ENCODE measurements at regions not wholly inside any gene's neighbourhood (a gene's known extent, or its start where the extent isn't known, plus 50 kb on each side); places are given as distances from the start of the nearest gene placed in this dataset.

DNA sequence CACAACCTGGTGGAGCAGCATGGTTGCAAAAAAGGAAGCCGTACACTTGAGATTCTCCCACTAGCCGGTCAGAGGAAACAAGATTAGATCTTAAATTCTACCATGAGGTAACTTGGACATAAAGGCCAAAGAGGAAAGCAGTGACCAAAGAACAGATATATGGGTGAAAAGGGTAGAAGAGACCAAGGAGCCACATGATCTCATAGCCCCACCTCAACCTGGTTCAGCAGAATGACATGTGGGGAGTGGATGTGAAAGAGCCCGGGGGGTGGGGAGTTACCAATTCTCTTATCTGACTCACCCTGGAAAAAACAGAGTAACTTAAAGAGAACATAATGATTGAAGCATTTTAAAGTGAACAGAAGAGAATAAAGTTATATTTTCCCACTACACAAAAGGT lies 683.0 kb downstream of the DSC3 start:
- Histone ChIP-seq H3K4me3 (no peak overlapping the region), H3K27me3 (no peaks in the 10 kb centered on the region), H3K4me2 (no peak overlapping the region), H3F3A (ENCODE audit: low read depth) (no peaks in the 10 kb centered on the region), H3K79me2 (ENCODE audit: low read depth) (no peaks in the 10 kb centered on the region), H3K4me1 (no peaks in the 10 kb centered on the region), H4K20me1 (ENCODE audit: low read depth) (no peaks in the 10 kb centered on the region), H3K9me3 (ENCODE audit: low read depth) (no peaks in the 10 kb centered on the region), H2AFZ (replicated peaks) (peak overlapping the region; percentile 35), H3K36me3 (no peaks in the 10 kb centered on the region), H3K9ac (no peak overlapping the region), H3K27ac (no peak overlapping the region)
- Mint-ChIP-seq H3K27ac (no peak overlapping the region), H3K4me1 (no peaks in the 10 kb centered on the region), H3K9me3 (no peaks in the 10 kb centered on the region), H3K36me3 (no peaks in the 10 kb centered on the region), H3K4me3 (no peak overlapping the region), H3K27me3 (ENCODE audit: insufficient read depth, low read depth) (no peaks in the 10 kb centered on the region)
- TF ChIP-seq, protein P1, sequence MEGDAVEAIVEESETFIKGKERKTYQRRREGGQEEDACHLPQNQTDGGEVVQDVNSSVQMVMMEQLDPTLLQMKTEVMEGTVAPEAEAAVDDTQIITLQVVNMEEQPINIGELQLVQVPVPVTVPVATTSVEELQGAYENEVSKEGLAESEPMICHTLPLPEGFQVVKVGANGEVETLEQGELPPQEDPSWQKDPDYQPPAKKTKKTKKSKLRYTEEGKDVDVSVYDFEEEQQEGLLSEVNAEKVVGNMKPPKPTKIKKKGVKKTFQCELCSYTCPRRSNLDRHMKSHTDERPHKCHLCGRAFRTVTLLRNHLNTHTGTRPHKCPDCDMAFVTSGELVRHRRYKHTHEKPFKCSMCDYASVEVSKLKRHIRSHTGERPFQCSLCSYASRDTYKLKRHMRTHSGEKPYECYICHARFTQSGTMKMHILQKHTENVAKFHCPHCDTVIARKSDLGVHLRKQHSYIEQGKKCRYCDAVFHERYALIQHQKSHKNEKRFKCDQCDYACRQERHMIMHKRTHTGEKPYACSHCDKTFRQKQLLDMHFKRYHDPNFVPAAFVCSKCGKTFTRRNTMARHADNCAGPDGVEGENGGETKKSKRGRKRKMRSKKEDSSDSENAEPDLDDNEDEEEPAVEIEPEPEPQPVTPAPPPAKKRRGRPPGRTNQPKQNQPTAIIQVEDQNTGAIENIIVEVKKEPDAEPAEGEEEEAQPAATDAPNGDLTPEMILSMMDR (IDR thresholded peaks at IDR 0.05), result no peak
- TF ChIP-seq EZH2 (IDR thresholded peaks at IDR 0.05), result no peak
- TF ChIP-seq EZH2phosphoT487 (IDR thresholded peaks at IDR 0.05), result no peak
- DNase-seq (ENCODE audit: low spot score), result no peak

DNA sequence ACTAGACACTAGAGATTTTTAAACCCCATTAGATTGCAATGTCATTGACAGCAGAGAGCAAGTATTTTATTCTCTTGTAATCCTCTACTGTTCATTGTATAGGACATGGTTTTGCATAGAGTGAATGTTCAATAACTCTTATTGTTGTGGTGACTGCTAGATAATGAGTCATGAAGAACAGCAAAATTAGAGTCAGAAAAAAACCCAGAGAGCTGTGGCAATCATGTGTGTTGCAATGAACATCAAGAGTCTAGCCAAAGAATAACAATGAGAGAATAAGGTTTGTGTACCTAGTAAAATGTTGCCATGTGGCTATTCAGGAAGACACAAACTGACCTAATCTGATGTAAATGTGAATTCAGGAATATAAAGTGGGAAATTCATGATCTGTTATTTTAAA lies 684.0 kb downstream of the DSC3 start:
- Histone ChIP-seq H3K4me3 (no peak overlapping the region), H3K27ac (no peak overlapping the region), H3F3A (ENCODE audit: low read depth) (no peaks in the 10 kb centered on the region), H4K20me1 (ENCODE audit: low read depth) (no peaks in the 10 kb centered on the region), H3K36me3 (no peaks in the 10 kb centered on the region), H3K9ac (no peak overlapping the region), H3K27me3 (no peaks in the 10 kb centered on the region), H3K9me3 (ENCODE audit: low read depth) (no peaks in the 10 kb centered on the region), H3K4me1 (no peaks in the 10 kb centered on the region), H3K4me2 (no peak overlapping the region), H2AFZ (replicated peaks) (no peak overlapping the region), H3K79me2 (ENCODE audit: low read depth) (no peaks in the 10 kb centered on the region)
- no peaks in the 10 kb centered on the region for H3K9me3 Mint-ChIP-seq
- H3K4me1 Mint-ChIP-seq, result no peaks in the 10 kb centered on the region
- H3K36me3 Mint-ChIP-seq, result no peaks in the 10 kb centered on the region
- H3K27ac Mint-ChIP-seq, result no peak overlapping the region
- DNase-seq (ENCODE audit: low spot score), result no peak
- H3K4me3 Mint-ChIP-seq, result no peak overlapping the region
- no peaks in the 10 kb centered on the region for H3K27me3 Mint-ChIP-seq (ENCODE audit: insufficient read depth, low read depth)
- TF ChIP-seq EZH2 (IDR thresholded peaks at IDR 0.05), result no peak
- no peak for TF ChIP-seq EZH2phosphoT487 (IDR thresholded peaks at IDR 0.05)
- TF ChIP-seq, protein P1 (IDR thresholded peaks at IDR 0.05), result no peak

DNA sequence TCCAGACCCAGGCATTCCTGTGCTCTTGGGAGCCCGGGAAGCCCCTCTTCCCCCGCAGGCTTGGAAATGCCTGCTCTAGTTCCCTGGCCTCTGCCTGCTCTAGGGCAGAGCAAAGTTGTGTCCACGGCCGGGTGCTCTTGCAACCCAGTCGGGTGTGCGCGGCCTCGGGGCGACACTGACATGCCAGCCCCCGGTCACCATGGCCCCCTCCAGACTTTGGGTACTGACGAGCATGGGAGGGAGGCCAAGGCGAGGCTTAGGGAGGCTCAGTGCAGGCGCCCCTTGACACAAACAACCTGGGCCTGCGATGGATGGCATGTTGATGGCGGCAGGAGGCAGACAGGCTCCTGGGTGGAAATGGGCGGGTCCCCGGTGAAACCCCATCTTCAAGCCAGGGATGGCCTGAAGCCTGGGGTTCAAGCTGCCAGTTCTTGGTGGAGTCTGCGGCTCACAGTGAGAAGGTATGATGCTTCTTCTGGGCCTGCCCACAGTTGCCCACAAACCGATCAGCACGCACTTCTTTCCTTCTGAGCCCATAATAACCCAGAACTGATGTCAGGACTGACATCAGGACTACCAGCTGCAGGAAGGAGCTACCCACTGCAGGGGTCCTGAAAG lies 689.9 kb downstream of the DSC3 start:
- Mint-ChIP-seq H3K4me3 (no peak overlapping the region), H3K27me3 (ENCODE audit: insufficient read depth, low read depth) (no peaks in the 10 kb centered on the region), H3K4me1 (no peaks in the 10 kb centered on the region), H3K9me3 (peaks cover 10% of the 10 kb centered on the region), H3K27ac (no peak overlapping the region), H3K36me3 (no peaks in the 10 kb centered on the region)
- H3K4me1 ChIP-seq, result no peaks in the 10 kb centered on the region
- no peak for TF ChIP-seq EZH2 (IDR thresholded peaks at IDR 0.05)
- TF ChIP-seq EZH2phosphoT487 (IDR thresholded peaks at IDR 0.05), result no peak
- TF ChIP-seq, protein P1 (IDR thresholded peaks at IDR 0.05), result no peak
- H2AFZ ChIP-seq (replicated peaks), result no peak overlapping the region
- no peak overlapping the region for H3K9ac ChIP-seq
- H3F3A ChIP-seq (ENCODE audit: low read depth), result no peaks in the 10 kb centered on the region
- no peaks in the 10 kb centered on the region for H3K36me3 ChIP-seq
- no peaks in the 10 kb centered on the region for H3K9me3 ChIP-seq (ENCODE audit: low read depth)
- no peak overlapping the region for H3K4me3 ChIP-seq
- H3K27me3 ChIP-seq, result no peaks in the 10 kb centered on the region
- H3K4me2 ChIP-seq, result no peak overlapping the region
- DNase-seq (ENCODE audit: low spot score), result no peak
- no peak overlapping the region for H3K27ac ChIP-seq
- H4K20me1 ChIP-seq (ENCODE audit: low read depth), result no peaks in the 10 kb centered on the region
- H3K79me2 ChIP-seq (ENCODE audit: low read depth), result no peaks in the 10 kb centered on the region
